Keratinocyte (primary cell): ENCODE measurements at regions not wholly inside any gene's neighbourhood (a gene's known extent, or its start where the extent isn't known, plus 50 kb on each side); places are given as distances from the start of the nearest gene placed in this dataset.

Experiments
- DNase-seq: peaks from one replicate; pipeline ENCODE4 v3.0.0-alpha.2; 2011; ENCODE audit warnings: low read depth, missing footprints, low spot score
- FAIRE-seq: peaks from 2 replicates; lab custom pipeline; 2011; peaks lifted over from hg19 to GRCh38; lab: Jason Lieb, UNC
- H2AFZ ChIP-seq: 2 replicates; pipeline ENCODE4 v1.6.0; 2012; ENCODE audit warnings: low read length, control low read depth, inconsistent platforms; ENCODE audit not compliant: control insufficient read depth
- H3K27ac ChIP-seq: 2 replicates; pipeline ENCODE4 v1.5.1; 2011; ENCODE audit warnings: low read length; ENCODE audit not compliant: control insufficient read depth, insufficient read depth
- H3K27me3 ChIP-seq: 3 replicates; pipeline ENCODE4 v1.6.0; 2011; ENCODE audit warnings: low read length; ENCODE audit not compliant: control insufficient read depth, insufficient read depth; ENCODE audit errors: extremely low read depth
- H3K36me3 ChIP-seq, 2 experiments: 2 replicates in 1 of 2; 3 replicates in 1 of 2; pipeline ENCODE4 v1.5.1; 2011; ENCODE audit warnings: low read length in 2 of 2, mild to moderate bottlenecking in 1 of 2; ENCODE audit not compliant: control insufficient read depth in 2 of 2, insufficient read depth in 2 of 2; ENCODE audit errors: extremely low read depth in 1 of 2
- H3K4me1 ChIP-seq: 3 replicates; pipeline ENCODE4 v1.5.1; 2011; ENCODE audit warnings: low read length; ENCODE audit not compliant: control insufficient read depth, insufficient read depth; ENCODE audit errors: extremely low read depth
- H3K4me2 ChIP-seq: 3 replicates; pipeline ENCODE4 v1.6.0; 2011; ENCODE audit warnings: low read depth, low read length; ENCODE audit not compliant: control insufficient read depth, insufficient read depth; ENCODE audit errors: extremely low read depth
- H3K4me3 ChIP-seq, 3 experiments: fragments of 200-600 bp in 1 of 3; sonication (generic) in 1 of 3; 2 replicates in 2 of 3; 3 replicates in 1 of 3; pipeline ENCODE4 v1.5.1; 2011 to 2016; ENCODE audit warnings: low read length in 3 of 3, mild to moderate bottlenecking in 3 of 3, control low read depth in 2 of 3, inconsistent platforms in 1 of 3, low read depth in 1 of 3, mixed read lengths in 1 of 3, mixed run types in 1 of 3, moderate library complexity in 1 of 3; ENCODE audit not compliant: control insufficient read depth in 2 of 3, insufficient read depth in 2 of 3; ENCODE audit errors: extremely low read depth in 1 of 3
- H3K79me2 ChIP-seq: 2 replicates; pipeline ENCODE4 v1.6.0; 2012; ENCODE audit warnings: low read length; ENCODE audit not compliant: control insufficient read depth, insufficient read depth
- H3K9ac ChIP-seq: 3 replicates; pipeline ENCODE4 v1.6.0; 2011; ENCODE audit warnings: low read length; ENCODE audit not compliant: control insufficient read depth, insufficient read depth; ENCODE audit errors: extremely low read depth
- H3K9me1 ChIP-seq: 3 replicates; pipeline ENCODE4 v1.6.0; 2011; ENCODE audit warnings: low read length; ENCODE audit not compliant: control insufficient read depth, insufficient read depth; ENCODE audit errors: extremely low read depth
- H3K9me3 ChIP-seq: 2 replicates; pipeline ENCODE4 v1.5.1; 2012; ENCODE audit warnings: low read depth, low read length; ENCODE audit not compliant: control insufficient read depth
- H4K20me1 ChIP-seq: 3 replicates; pipeline ENCODE4 v1.6.0; 2011; ENCODE audit warnings: low read length; ENCODE audit not compliant: control insufficient read depth, insufficient read depth; ENCODE audit errors: extremely low read depth
- CTCF ChIP-seq, 3 experiments: IDR thresholded peaks in 1 of 3; conservative IDR thresholded peaks in 1 of 3; optimal IDR thresholded peaks in 1 of 3; 2 replicates in 2 of 3; 3 replicates in 1 of 3; pipeline versions ENCODE3 to v1.5.1; 2011; ENCODE audit warnings: low read length in 3 of 3, mild to moderate bottlenecking in 3 of 3, moderate library complexity in 2 of 3, control low read depth in 1 of 3, inconsistent platforms in 1 of 3; ENCODE audit not compliant: insufficient read depth in 2 of 3; ENCODE audit errors: extremely low read depth in 1 of 3
- EZH2 ChIP-seq: IDR thresholded peaks from one replicate; pipeline ENCODE4 v1.6.1; 2012; ENCODE audit warnings: inconsistent platforms, mild to moderate bottlenecking, low read length, moderate library complexity
- dilution Hi-C: fragments of 300-500 bp; cut with MboI; formaldehyde crosslinking; loops from one replicate; pipeline ENCODE4 v1.7.0; 2020; ENCODE audit warnings: low sequenced_read_pairs; ENCODE audit not compliant: extremely low pct_ligation_motif_present

GRCh38 chr14:95818581-95818980 lies 58.1 kb upstream of the TUNAR start:
- Histone ChIP-seq H3K9me1 (no peaks in the 10 kb centered on the region), H3K27me3 (no peaks in the 10 kb centered on the region), H4K20me1 (no peaks in the 10 kb centered on the region), H3K4me3 (no peak overlapping the region), H3K27ac (no peak overlapping the region), H3K79me2 (no peaks in the 10 kb centered on the region), H3K9ac (no peak overlapping the region), H3K4me1 (no peaks in the 10 kb centered on the region), H3K36me3 (no peaks in the 10 kb centered on the region), H3K4me2 (no peak overlapping the region), H3K9me3 (no peaks in the 10 kb centered on the region), H2AFZ (no peak overlapping the region)
- DNase-seq (no peak), FAIRE-seq (no peak)
- dilution Hi-C loops, result no loop called here
- TF ChIP-seq EZH2 (no peak), CTCF (optimal IDR thresholded peaks at IDR 0.05 in 1 of 3, IDR thresholded peaks at IDR 0.05 in 1 of 3, conservative IDR thresholded peaks at IDR 0.05 in 1 of 3; ENCODE audit: extremely low read depth in 1 of 3, insufficient read depth in 2 of 3, low read length in 3 of 3) (no peak)

GRCh38 chr14:95817271-95817670 lies 59.4 kb upstream of the TUNAR start:
- no peaks in the 10 kb centered on the region for H3K36me3 ChIP-seq
- no peaks in the 10 kb centered on the region for H3K4me1 ChIP-seq
- no peak for TF ChIP-seq CTCF (optimal IDR thresholded peaks at IDR 0.05 in 1 of 3, IDR thresholded peaks at IDR 0.05 in 1 of 3, conservative IDR thresholded peaks at IDR 0.05 in 1 of 3; ENCODE audit: extremely low read depth in 1 of 3, insufficient read depth in 2 of 3, low read length in 3 of 3)
- TF ChIP-seq EZH2, result no peak
- H3K4me3 ChIP-seq, result no peak overlapping the region
- H4K20me1 ChIP-seq, result no peaks in the 10 kb centered on the region
- no peaks in the 10 kb centered on the region for H3K79me2 ChIP-seq
- FAIRE-seq, result no peak
- H3K9me1 ChIP-seq, result no peaks in the 10 kb centered on the region
- no peak overlapping the region for H3K4me2 ChIP-seq
- H2AFZ ChIP-seq, result no peak overlapping the region
- no peaks in the 10 kb centered on the region for H3K9me3 ChIP-seq
- DNase-seq, result no peak
- no peak overlapping the region for H3K9ac ChIP-seq
- dilution Hi-C loops, result no loop called here
- no peaks in the 10 kb centered on the region for H3K27me3 ChIP-seq
- H3K27ac ChIP-seq, result no peak overlapping the region
